ENCODE measurements at regions not wholly inside any gene's neighbourhood (a gene's known extent, or its start where the extent isn't known, plus 50 kb on each side); places are given as distances from the start of the nearest gene placed in this dataset.

DNA sequence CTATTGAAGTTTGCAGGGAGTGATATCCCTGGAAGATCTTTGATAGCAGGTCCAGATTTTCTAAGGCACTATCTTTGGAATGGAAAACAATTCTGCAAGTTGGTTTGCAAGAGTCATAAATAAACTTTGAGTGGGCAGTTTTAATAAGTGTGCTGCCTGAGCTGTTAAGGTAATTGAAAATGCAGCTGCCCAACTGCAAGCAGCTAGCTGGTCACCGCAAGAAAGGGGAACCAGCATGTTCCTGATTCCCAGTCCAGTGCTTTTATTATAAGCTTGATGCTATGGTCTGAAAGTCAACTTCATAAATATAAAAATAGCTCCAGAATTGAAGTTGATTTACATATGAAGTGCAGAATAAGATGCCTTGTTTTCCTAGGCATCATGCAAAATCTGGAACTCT is 308.4 kb downstream of the ZNF248 start:
- in situ Hi-C loops (cut with HindIII; ENCODE audit: extremely low pct_ligation_motif_present, low pct_unique_long_range_greater_than_20kb) (no loop called here), intact Hi-C loops (cut with micrococcal nuclease; ENCODE audit: unreplicated experiment) (no loop called here)
- FAIRE-seq (no peak), ATAC-seq (no peak), DNase-seq (ENCODE audit: low spot score) (no peak)
- H3K4me2 ChIP-seq (ENCODE audit: low read depth, low read length) = no peak overlapping the region
- TF ChIP-seq MYNN (CRISPR knock-in tag; IDR thresholded peaks at IDR 0.05; ENCODE audit: low read depth) (no peak), THYN1 (CRISPR knock-in tag; IDR thresholded peaks at IDR 0.05; ENCODE audit: borderline replicate concordance, low read depth) (no peak), FOXJ3 (CRISPR knock-in tag; IDR thresholded peaks at IDR 0.05; ENCODE audit: borderline replicate concordance) (no peak), MYPOP (CRISPR knock-in tag; IDR thresholded peaks at IDR 0.05) (no peak), MXI1 (IDR thresholded peaks at IDR 0.05; ENCODE audit: borderline replicate concordance, low read depth, low read length) (no peak), ZBTB33 (CRISPR knock-in tag; IDR thresholded peaks at IDR 0.05) (no peak), ZNF629 (CRISPR knock-in tag; conservative IDR thresholded peaks at IDR 0.05) (no peak), ZNF737 (CRISPR knock-in tag; IDR thresholded peaks at IDR 0.05; ENCODE audit: borderline replicate concordance) (no peak), ELF3 (CRISPR knock-in tag; IDR thresholded peaks at IDR 0.05) (no peak)
- TF ChIP-seq, protein P1, sequence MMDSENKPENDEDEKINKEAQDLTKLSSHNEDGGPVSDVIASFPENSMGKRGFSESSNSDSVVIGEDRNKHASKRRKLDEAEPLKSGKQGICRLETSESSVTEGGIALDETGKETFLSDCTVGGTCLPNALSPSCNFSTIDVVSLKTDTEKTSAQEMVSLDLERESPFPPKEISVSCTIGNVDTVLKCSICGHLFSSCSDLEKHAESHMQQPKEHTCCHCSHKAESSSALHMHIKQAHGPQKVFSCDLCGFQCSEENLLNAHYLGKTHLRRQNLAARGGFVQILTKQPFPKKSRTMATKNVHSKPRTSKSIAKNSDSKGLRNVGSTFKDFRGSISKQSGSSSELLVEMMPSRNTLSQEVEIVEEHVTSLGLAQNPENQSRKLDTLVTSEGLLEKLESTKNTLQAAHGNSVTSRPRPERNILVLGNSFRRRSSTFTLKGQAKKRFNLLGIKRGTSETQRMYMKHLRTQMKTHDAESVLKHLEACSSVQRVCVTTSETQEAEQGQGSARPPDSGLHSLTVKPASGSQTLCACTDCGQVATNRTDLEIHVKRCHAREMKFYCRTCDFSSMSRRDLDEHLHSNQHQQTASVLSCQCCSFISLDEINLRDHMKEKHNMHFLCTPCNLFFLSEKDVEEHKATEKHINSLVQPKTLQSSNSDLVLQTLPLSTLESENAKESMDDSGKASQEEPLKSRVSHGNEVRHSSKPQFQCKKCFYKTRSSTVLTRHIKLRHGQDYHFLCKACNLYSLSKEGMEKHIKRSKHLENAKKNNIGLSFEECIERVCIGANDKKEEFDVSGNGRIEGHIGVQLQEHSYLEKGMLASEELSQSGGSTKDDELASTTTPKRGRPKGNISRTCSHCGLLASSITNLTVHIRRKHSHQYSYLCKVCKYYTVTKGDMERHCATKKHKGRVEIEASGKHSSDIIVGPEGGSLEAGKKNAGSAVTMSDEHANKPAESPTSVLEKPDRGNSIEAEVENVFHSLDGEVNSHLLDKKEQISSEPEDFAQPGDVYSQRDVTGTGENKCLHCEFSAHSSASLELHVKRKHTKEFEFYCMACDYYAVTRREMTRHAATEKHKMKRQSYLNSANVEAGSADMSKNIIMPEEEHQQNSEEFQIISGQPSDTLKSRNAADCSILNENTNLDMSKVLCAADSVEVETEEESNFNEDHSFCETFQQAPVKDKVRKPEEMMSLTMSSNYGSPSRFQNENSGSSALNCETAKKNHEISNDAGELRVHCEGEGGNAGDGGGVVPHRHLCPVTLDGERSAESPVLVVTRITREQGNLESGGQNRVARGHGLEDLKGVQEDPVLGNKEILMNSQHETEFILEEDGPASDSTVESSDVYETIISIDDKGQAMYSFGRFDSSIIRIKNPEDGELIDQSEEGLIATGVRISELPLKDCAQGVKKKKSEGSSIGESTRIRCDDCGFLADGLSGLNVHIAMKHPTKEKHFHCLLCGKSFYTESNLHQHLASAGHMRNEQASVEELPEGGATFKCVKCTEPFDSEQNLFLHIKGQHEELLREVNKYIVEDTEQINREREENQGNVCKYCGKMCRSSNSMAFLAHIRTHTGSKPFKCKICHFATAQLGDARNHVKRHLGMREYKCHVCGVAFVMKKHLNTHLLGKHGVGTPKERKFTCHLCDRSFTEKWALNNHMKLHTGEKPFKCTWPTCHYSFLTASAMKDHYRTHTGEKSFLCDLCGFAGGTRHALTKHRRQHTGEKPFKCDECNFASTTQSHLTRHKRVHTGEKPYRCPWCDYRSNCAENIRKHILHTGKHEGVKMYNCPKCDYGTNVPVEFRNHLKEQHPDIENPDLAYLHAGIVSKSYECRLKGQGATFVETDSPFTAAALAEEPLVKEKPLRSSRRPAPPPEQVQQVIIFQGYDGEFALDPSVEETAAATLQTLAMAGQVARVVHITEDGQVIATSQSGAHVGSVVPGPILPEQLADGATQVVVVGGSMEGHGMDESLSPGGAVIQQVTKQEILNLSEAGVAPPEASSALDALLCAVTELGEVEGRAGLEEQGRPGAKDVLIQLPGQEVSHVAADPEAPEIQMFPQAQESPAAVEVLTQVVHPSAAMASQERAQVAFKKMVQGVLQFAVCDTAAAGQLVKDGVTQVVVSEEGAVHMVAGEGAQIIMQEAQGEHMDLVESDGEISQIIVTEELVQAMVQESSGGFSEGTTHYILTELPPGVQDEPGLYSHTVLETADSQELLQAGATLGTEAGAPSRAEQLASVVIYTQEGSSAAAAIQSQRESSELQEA (CRISPR knock-in tag; IDR thresholded peaks at IDR 0.05; ENCODE audit: not compliant biosample characterization) = no peak
- POLR2A ChIA-PET = no interaction called here
- no peak overlapping the region for H2AFZ ChIP-seq (ENCODE audit: low read length)
- H3K9ac ChIP-seq (ENCODE audit: insufficient read depth, low read depth, low read length) = no peak overlapping the region
- no peak overlapping the region for H3K27ac ChIP-seq (ENCODE audit: extremely low read length, insufficient read depth, low read length)
- no TSS peak for BruUV-seq (replicated peaks)
- H3K4me1 ChIP-seq (ENCODE audit: insufficient read depth, low read length) = no peaks in the 10 kb centered on the region
- WGBS (ENCODE audit: low lambda C conversion rate) = 37% methylated on average over 1 of the region's 1 CpG
- H4K20me1 ChIP-seq (ENCODE audit: insufficient read depth, low read length) = no peaks in the 10 kb centered on the region
- peaks cover 0 to 1% of the 10 kb centered on the region in 2 experiments; a peak in 2 of 5 replicates for H3K27me3 ChIP-seq (ENCODE audit: control insufficient read depth in 1 of 2, insufficient read depth in 2 of 2, low read length in 2 of 2)
- H3K4me3 ChIP-seq (replicated peaks in 1 of 3; ENCODE audit: insufficient read depth in 1 of 3, low read depth in 2 of 3, low read length in 3 of 3) = no peak overlapping the region
- H3K9me3 ChIP-seq (ENCODE audit: low read length) = no peaks in the 10 kb centered on the region
- H3K79me2 ChIP-seq (ENCODE audit: insufficient read depth, low read length) = no peaks in the 10 kb centered on the region
- CTCF ChIA-PET (ENCODE audit: low intra/inter-chr PET ratio, low total read pairs) = no interaction called here
- H3K36me3 ChIP-seq (replicated peaks in 1 of 2; ENCODE audit: control insufficient read depth in 1 of 2, insufficient read depth in 2 of 2, low read length in 2 of 2) = no peaks in the 10 kb centered on the region

Measured in HepG2 (cell line).